GM12878 (cell line): ENCODE measurements at regions not wholly inside any gene's neighbourhood (a gene's known extent, or its start where the extent isn't known, plus 50 kb on each side); places are given as distances from the start of the nearest gene placed in this dataset.

Source experiments
- ATAC-seq: fragments of 200-7000 bp; cut with Tn5 transposase; 3 replicates; pipeline ENCODE4 v1.9.1; 2020; ENCODE audit warnings: mild to moderate bottlenecking, moderate library complexity
- BruUV-seq: library from RNA; stranded (reverse); fragments of 400-500 nt; replicated peaks from 2 replicates; lab custom pipeline; 2021; lab: Mats Ljungman, UMichigan
- CTCF ChIA-PET: fragments of 300-600 bp; sonication (Branson Sonifier 250); formaldehyde crosslinking; extraction: SDS; loops from one replicate; lab custom pipeline; 2021; ENCODE audit warnings: inconsistent platforms; lab: Yijun Ruan, JAX
- POLR2A ChIA-PET: fragments of 350-600 bp; formaldehyde crosslinking; extraction: SDS; loops from one replicate; lab custom pipeline; 2021; ENCODE audit warnings: inconsistent platforms; lab: Charles Lee
- RAD21 ChIA-PET: fragments of 300-600 bp; sonication (Branson Sonifier 250); formaldehyde crosslinking; loops from one replicate; lab custom pipeline; 2023; ENCODE audit warnings: antibody characterized with exemption; ENCODE audit not compliant: unreplicated experiment; lab: Charles Lee
- SMC1A ChIA-PET: fragments of 300-600 bp; sonication (Branson Sonifier 250); formaldehyde crosslinking; loops from one replicate; lab custom pipeline; 2023; ENCODE audit not compliant: unreplicated experiment, uncharacterized antibody; lab: Charles Lee
- DNase-seq: peaks from one replicate; pipeline ENCODE4 v3.0.0-alpha.2; 2011; ENCODE audit warnings: low read depth, low spot score
- FAIRE-seq: peaks from 3 replicates; lab custom pipeline; 2011; peaks lifted over from hg19 to GRCh38; lab: Jason Lieb, UNC
- H2AFZ ChIP-seq: 2 replicates; pipeline ENCODE4 v1.6.0; 2011; ENCODE audit warnings: low read depth, low read length, control low read depth; ENCODE audit not compliant: control insufficient read depth
- H3K27ac ChIP-seq: 2 replicates; pipeline ENCODE4 v1.5.1; 2011; ENCODE audit warnings: control low read depth; ENCODE audit not compliant: control insufficient read depth, insufficient read depth
- H3K27me3 ChIP-seq, 2 experiments: replicated peaks in 1 of 2; 2 replicates each; pipeline versions ENCODE4 v1.6.0 to v1.6.1; 2011; ENCODE audit warnings: low read length in 1 of 2; ENCODE audit not compliant: control insufficient read depth in 2 of 2, insufficient read depth in 2 of 2
- H3K36me3 ChIP-seq, 2 experiments: 2 replicates each; pipeline ENCODE4 v1.5.1; 2011; ENCODE audit warnings: low read length in 1 of 2; ENCODE audit not compliant: control insufficient read depth in 2 of 2, insufficient read depth in 2 of 2
- H3K4me1 ChIP-seq: 2 replicates; pipeline ENCODE4 v1.6.1; 2011; ENCODE audit warnings: mild to moderate bottlenecking, low read length, moderate library complexity, mixed read lengths; ENCODE audit not compliant: control insufficient read depth, insufficient read depth
- H3K4me2 ChIP-seq: 2 replicates; pipeline ENCODE4 v1.6.0; 2011; ENCODE audit warnings: control low read depth; ENCODE audit not compliant: control insufficient read depth, insufficient read depth
- H3K4me3 ChIP-seq: fragments of 200-600 bp; sonication (generic); 2 replicates; pipeline ENCODE4 v1.5.1; 2016
- H3K79me2 ChIP-seq: 2 replicates; pipeline ENCODE4 v1.6.0; 2011; ENCODE audit warnings: low read length; ENCODE audit not compliant: control insufficient read depth, insufficient read depth
- H3K9ac ChIP-seq: 2 replicates; pipeline ENCODE4 v1.8.0; 2011; ENCODE audit warnings: low read length, control low read depth, mixed read lengths; ENCODE audit not compliant: control insufficient read depth, insufficient read depth
- H3K9me3 ChIP-seq: replicated peaks from 3 replicates; pipeline ENCODE4 v1.5.1; 2011; ENCODE audit warnings: mild to moderate bottlenecking, low read length; ENCODE audit not compliant: control insufficient read depth, insufficient read depth
- H4K20me1 ChIP-seq: 2 replicates; pipeline ENCODE4 v1.6.0; 2011; ENCODE audit not compliant: control insufficient read depth, insufficient read depth
- ATF7 ChIP-seq: fragments of 450-650 bp; IDR thresholded peaks from 2 replicates; pipeline ENCODE4 v1.6.1; 2016; ENCODE audit warnings: low read depth, mild to moderate bottlenecking
- BRCA1 ChIP-seq: IDR thresholded peaks from 2 replicates; pipeline ENCODE4 v1.6.1; 2011; ENCODE audit warnings: low read depth, low read length, improper control_type of control experiment
- HDAC2 ChIP-seq: fragments of 200-600 bp; sonication (generic); IDR thresholded peaks from 2 replicates; pipeline ENCODE4 v1.6.1; 2017
- IKZF2 ChIP-seq, 2 experiments: fragments of 450-650 bp; IDR thresholded peaks; 2 replicates each; pipeline ENCODE4 v1.6.1; 2017; ENCODE audit warnings: mild to moderate bottlenecking in 2 of 2, moderate library complexity in 2 of 2
- MTA3 ChIP-seq: IDR thresholded peaks from 2 replicates; pipeline ENCODE4 v1.6.1; 2012; ENCODE audit warnings: low read length, inconsistent platforms, borderline replicate concordance
- MXI1 ChIP-seq: fragments of 150-350 bp; IDR thresholded peaks from 2 replicates; pipeline ENCODE4 v1.6.1; 2011; ENCODE audit warnings: low read depth, mild to moderate bottlenecking, inconsistent platforms, low read length, improper control_type of control experiment
- NBN ChIP-seq: fragments of 450-650 bp; IDR thresholded peaks from 2 replicates; pipeline ENCODE4 v1.6.1; 2016
- NRF1 ChIP-seq: conservative IDR thresholded peaks from 2 replicates; pipeline ENCODE4 v1.6.1; 2011; ENCODE audit warnings: mild to moderate bottlenecking, low read depth, low read length, improper control_type of control experiment
- PML ChIP-seq: IDR thresholded peaks from 2 replicates; pipeline ENCODE4 v1.6.1; 2012; ENCODE audit warnings: low read length, inconsistent platforms
- POU2F2 ChIP-seq: IDR thresholded peaks from 3 replicates; pipeline ENCODE4 v1.6.1; 2011; ENCODE audit warnings: low read depth, mild to moderate bottlenecking, low read length, borderline replicate concordance
- RAD51 ChIP-seq: fragments of 450-650 bp; IDR thresholded peaks from 2 replicates; pipeline ENCODE4 v1.6.1; 2016; ENCODE audit warnings: moderate library complexity, mild to moderate bottlenecking, inconsistent platforms
- RB1 ChIP-seq: fragments of 450-650 bp; formaldehyde crosslinking; IDR thresholded peaks from 2 replicates; pipeline ENCODE4 v1.6.1; 2017; ENCODE audit warnings: mild to moderate bottlenecking, borderline replicate concordance
- RBBP5 ChIP-seq: fragments of 200-600 bp; sonication (generic); conservative IDR thresholded peaks from 2 replicates; pipeline ENCODE4 v1.6.1; 2016
- RCOR1 ChIP-seq: conservative IDR thresholded peaks from 2 replicates; pipeline ENCODE4 v1.6.1; 2012; ENCODE audit warnings: low read depth, low read length, improper control_type of control experiment
- WGBS: methylation state at CpG from one replicate; pipeline ENCODE4 v1.1.6; 2016; ENCODE audit warnings: low lambda C conversion rate; ENCODE audit not compliant: insufficient replicate concordance, insufficient coverage; ENCODE audit errors: missing lambda C conversion rate; 5-methylcytosine and 5-hydroxymethylcytosine counted together
- in situ Hi-C: fragments of 300-500 bp; cut with MboI; formaldehyde crosslinking; loops from 9 replicates; pipeline ENCODE4 v1.14.3; 2018; ENCODE audit warnings: mixed read lengths
- intact Hi-C: fragments of 100-400 bp; cut with micrococcal nuclease; formaldehyde crosslinking; loops from one replicate; pipeline ENCODE4 v1.14.2; 2022; ENCODE audit not compliant: unreplicated experiment
- TF ChIP-seq, protein P1 (sequence below): fragments of 450-650 bp; formaldehyde crosslinking; IDR thresholded peaks from 2 replicates; pipeline ENCODE4 v1.4.0; 2020; ENCODE audit warnings: mild to moderate bottlenecking, moderate library complexity
- TF ChIP-seq, protein P2 (sequence below): fragments of 450-650 bp; IDR thresholded peaks from 2 replicates; pipeline ENCODE4 v1.6.1; 2017; ENCODE audit warnings: mild to moderate bottlenecking
- TF ChIP-seq, protein P3 (sequence below): fragments of 450-650 bp; IDR thresholded peaks from 2 replicates; pipeline ENCODE4 v1.6.1; 2016; ENCODE audit warnings: mild to moderate bottlenecking
- TF ChIP-seq, protein P4 (sequence below): fragments of 450-650 bp; IDR thresholded peaks from 2 replicates; pipeline ENCODE4 v1.6.1; 2016; ENCODE audit warnings: mild to moderate bottlenecking

DNA sequence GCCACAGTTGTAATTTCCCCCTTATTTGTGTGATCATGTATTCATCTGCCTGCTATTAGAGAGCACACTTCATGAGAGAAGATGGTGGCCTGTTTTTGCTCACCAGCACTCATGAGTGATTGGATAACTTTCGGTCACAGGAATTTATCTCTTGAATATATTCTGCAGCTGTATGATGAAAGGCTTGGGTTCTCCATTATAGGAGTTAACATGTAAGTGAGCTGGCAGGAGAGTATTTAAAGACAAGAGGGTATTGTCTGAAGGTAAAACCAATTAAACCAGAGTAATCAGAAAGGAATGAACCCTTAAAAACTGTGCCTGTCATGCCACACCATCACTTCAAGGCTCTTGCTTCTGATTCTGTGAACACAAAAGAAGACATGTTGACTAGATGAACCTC, 574.9 kb upstream of the CAMK1G start:
- no peaks in the 10 kb centered on the region for H3K4me1 ChIP-seq
- no peak overlapping the region for H3K9ac ChIP-seq
- intact Hi-C loops, result no loop called here
- H3K36me3 ChIP-seq, result no peaks in the 10 kb centered on the region
- no peaks in the 10 kb centered on the region for H3K27me3 ChIP-seq
- no peak for DNase-seq
- BruUV-seq, result no TSS peak
- H3K27ac ChIP-seq, result no peak overlapping the region
- ChIA-PET RAD21 (no interaction called here), SMC1A (no interaction called here), POLR2A (no interaction called here), CTCF (no interaction called here)
- no peak overlapping the region for H2AFZ ChIP-seq
- in situ Hi-C loops, result no loop called here
- H3K9me3 ChIP-seq, result no peaks in the 10 kb centered on the region
- 28% methylated on average over 1 of the region's 1 CpG for WGBS
- FAIRE-seq, result no peak
- H3K79me2 ChIP-seq, result no peaks in the 10 kb centered on the region
- no peak for ATAC-seq
- no peaks in the 10 kb centered on the region for H4K20me1 ChIP-seq
- no peak overlapping the region for H3K4me2 ChIP-seq
- H3K4me3 ChIP-seq, result no peak overlapping the region
- TF ChIP-seq HDAC2 (no peak), MTA3 (no peak), IKZF2 (IDR thresholded peaks at IDR 0.05) (no peak), POU2F2 (no peak), MXI1 (no peak), NRF1 (no peak), RBBP5 (no peak), BRCA1 (no peak), RB1 (no peak), RCOR1 (no peak), RAD51 (no peak), NBN (no peak), ATF7 (no peak), PML (no peak)
- TF ChIP-seq, protein P1, sequence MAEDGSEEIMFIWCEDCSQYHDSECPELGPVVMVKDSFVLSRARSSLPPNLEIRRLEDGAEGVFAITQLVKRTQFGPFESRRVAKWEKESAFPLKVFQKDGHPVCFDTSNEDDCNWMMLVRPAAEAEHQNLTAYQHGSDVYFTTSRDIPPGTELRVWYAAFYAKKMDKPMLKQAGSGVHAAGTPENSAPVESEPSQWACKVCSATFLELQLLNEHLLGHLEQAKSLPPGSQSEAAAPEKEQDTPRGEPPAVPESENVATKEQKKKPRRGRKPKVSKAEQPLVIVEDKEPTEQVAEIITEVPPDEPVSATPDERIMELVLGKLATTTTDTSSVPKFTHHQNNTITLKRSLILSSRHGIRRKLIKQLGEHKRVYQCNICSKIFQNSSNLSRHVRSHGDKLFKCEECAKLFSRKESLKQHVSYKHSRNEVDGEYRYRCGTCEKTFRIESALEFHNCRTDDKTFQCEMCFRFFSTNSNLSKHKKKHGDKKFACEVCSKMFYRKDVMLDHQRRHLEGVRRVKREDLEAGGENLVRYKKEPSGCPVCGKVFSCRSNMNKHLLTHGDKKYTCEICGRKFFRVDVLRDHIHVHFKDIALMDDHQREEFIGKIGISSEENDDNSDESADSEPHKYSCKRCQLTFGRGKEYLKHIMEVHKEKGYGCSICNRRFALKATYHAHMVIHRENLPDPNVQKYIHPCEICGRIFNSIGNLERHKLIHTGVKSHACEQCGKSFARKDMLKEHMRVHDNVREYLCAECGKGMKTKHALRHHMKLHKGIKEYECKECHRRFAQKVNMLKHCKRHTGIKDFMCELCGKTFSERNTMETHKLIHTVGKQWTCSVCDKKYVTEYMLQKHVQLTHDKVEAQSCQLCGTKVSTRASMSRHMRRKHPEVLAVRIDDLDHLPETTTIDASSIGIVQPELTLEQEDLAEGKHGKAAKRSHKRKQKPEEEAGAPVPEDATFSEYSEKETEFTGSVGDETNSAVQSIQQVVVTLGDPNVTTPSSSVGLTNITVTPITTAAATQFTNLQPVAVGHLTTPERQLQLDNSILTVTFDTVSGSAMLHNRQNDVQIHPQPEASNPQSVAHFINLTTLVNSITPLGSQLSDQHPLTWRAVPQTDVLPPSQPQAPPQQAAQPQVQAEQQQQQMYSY (CRISPR knock-in tag), result no peak
- TF ChIP-seq, protein P2, sequence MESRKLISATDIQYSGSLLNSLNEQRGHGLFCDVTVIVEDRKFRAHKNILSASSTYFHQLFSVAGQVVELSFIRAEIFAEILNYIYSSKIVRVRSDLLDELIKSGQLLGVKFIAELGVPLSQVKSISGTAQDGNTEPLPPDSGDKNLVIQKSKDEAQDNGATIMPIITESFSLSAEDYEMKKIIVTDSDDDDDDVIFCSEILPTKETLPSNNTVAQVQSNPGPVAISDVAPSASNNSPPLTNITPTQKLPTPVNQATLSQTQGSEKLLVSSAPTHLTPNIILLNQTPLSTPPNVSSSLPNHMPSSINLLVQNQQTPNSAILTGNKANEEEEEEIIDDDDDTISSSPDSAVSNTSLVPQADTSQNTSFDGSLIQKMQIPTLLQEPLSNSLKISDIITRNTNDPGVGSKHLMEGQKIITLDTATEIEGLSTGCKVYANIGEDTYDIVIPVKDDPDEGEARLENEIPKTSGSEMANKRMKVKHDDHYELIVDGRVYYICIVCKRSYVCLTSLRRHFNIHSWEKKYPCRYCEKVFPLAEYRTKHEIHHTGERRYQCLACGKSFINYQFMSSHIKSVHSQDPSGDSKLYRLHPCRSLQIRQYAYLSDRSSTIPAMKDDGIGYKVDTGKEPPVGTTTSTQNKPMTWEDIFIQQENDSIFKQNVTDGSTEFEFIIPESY, result no peak
- TF ChIP-seq, protein P3, sequence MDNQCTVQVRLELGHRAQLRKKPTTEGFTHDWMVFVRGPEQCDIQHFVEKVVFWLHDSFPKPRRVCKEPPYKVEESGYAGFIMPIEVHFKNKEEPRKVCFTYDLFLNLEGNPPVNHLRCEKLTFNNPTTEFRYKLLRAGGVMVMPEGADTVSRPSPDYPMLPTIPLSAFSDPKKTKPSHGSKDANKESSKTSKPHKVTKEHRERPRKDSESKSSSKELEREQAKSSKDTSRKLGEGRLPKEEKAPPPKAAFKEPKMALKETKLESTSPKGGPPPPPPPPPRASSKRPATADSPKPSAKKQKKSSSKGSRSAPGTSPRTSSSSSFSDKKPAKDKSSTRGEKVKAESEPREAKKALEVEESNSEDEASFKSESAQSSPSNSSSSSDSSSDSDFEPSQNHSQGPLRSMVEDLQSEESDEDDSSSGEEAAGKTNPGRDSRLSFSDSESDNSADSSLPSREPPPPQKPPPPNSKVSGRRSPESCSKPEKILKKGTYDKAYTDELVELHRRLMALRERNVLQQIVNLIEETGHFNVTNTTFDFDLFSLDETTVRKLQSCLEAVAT, result no peak
- TF ChIP-seq, protein P4, sequence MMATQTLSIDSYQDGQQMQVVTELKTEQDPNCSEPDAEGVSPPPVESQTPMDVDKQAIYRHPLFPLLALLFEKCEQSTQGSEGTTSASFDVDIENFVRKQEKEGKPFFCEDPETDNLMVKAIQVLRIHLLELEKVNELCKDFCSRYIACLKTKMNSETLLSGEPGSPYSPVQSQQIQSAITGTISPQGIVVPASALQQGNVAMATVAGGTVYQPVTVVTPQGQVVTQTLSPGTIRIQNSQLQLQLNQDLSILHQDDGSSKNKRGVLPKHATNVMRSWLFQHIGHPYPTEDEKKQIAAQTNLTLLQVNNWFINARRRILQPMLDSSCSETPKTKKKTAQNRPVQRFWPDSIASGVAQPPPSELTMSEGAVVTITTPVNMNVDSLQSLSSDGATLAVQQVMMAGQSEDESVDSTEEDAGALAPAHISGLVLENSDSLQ, result no peak
